NCI-H446 treated with DMSO at 0.1 percent for 48 hours (cell line): ENCODE measurements at regions not wholly inside any gene's neighbourhood (a gene's known extent, or its start where the extent isn't known, plus 50 kb on each side); places are given as distances from the start of the nearest gene placed in this dataset.

Source experiments
- DNase-seq: peaks from one replicate; lab custom pipeline; 2025; lab: John Stamatoyannopoulos, UW

- no peak for DNase-seq
These were observed 173.1 kb downstream of the CDC5L start for GRCh38 chr6:44560458-44561059.

GRCh38 chr6:44561060-44561623, 173.6 kb downstream of the CDC5L start:
- no peak for DNase-seq

GRCh38 chr6:44561832-44562665, 174.5 kb downstream of the CDC5L start:
- DNase-seq, result no peak

GRCh38 chr6:44563397-44563796, 175.9 kb downstream of the CDC5L start:
- no peak for DNase-seq

- DNase-seq, result no peak
These were observed 177.5 kb downstream of the CDC5L start for GRCh38 chr6:44564906-44565524.

GRCh38 chr6:44567406-44567805, 179.9 kb downstream of the CDC5L start:
- no peak for DNase-seq

GRCh38 chr6:44569131-44569530, 181.6 kb downstream of the CDC5L start:
- no peak for DNase-seq

- DNase-seq, result no peak
These were observed 182.5 kb downstream of the CDC5L start for GRCh38 chr6:44569931-44570385.

GRCh38 chr6:44571510-44571909, 184.0 kb downstream of the CDC5L start:
- DNase-seq, result no peak

- no peak for DNase-seq
These were observed 184.8 kb downstream of the CDC5L start for GRCh38 chr6:44572346-44572745.

- no peak for DNase-seq
These were observed 188.1 kb downstream of the CDC5L start for GRCh38 chr6:44575644-44576043.

- DNase-seq, result no peak
These were observed 188.7 kb downstream of the CDC5L start for GRCh38 chr6:44576132-44576631.

- no peak for DNase-seq
These were observed 193.4 kb downstream of the CDC5L start for GRCh38 chr6:44580901-44581300.

- no peak for DNase-seq
These were observed 195.4 kb downstream of the CDC5L start for GRCh38 chr6:44582930-44583329.

- no peak for DNase-seq
These were observed 203.0 kb downstream of the CDC5L start for GRCh38 chr6:44590471-44590870.

GRCh38 chr6:44593539-44593944, 206.0 kb downstream of the CDC5L start:
- peak; percentile 25 for DNase-seq

GRCh38 chr6:44594481-44594880, 207.0 kb downstream of the CDC5L start:
- no peak for DNase-seq

GRCh38 chr6:44598679-44599078, 211.2 kb downstream of the CDC5L start:
- DNase-seq, result no peak

GRCh38 chr6:44599672-44600071, 212.2 kb downstream of the CDC5L start:
- no peak for DNase-seq

GRCh38 chr6:44603044-44603686, 215.7 kb downstream of the CDC5L start:
- no peak for DNase-seq

- DNase-seq, result no peak
These were observed 219.0 kb downstream of the CDC5L start for GRCh38 chr6:44606504-44606903.

GRCh38 chr6:44606976-44607375, 219.5 kb downstream of the CDC5L start:
- DNase-seq, result no peak
